Panc1 (cell line): ENCODE measurements at regions not wholly inside any gene's neighbourhood (a gene's known extent, or its start where the extent isn't known, plus 50 kb on each side); places are given as distances from the start of the nearest gene placed in this dataset.

Experiments used
- SIN3A ChIP-seq: IDR thresholded peaks from 2 replicates; pipeline ENCODE4 v1.6.1; 2012; ENCODE audit warnings: low read depth, mild to moderate bottlenecking, low read length, moderate library complexity, borderline replicate concordance; ENCODE audit not compliant: insufficient read depth
- TF ChIP-seq, protein P1 (sequence below): fragments of 450-650 bp; IDR thresholded peaks from 2 replicates; pipeline ENCODE4 v1.5.1; 2017; ENCODE audit warnings: mild to moderate bottlenecking

DNA sequence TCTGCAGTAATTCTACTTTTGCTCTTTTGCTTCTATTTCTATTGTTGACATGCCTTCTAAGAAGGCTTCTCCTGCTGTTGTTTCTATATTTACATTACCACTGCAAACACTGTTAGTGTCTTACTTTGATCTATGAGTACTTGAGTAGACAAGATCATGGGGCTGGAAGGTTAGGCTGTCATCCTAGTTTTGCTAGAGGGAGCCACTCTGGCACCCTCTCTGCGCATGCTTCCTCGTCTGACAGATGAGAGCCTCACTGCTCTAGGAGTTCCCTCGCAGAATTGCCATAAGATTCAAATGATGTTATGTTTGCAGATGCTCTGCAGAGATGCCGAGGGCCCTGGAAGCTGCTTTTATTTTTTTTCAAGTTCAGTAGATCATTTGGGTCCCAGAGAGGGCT, 185.6 kb downstream of the RNF144A start:
- TF ChIP-seq, protein P1, sequence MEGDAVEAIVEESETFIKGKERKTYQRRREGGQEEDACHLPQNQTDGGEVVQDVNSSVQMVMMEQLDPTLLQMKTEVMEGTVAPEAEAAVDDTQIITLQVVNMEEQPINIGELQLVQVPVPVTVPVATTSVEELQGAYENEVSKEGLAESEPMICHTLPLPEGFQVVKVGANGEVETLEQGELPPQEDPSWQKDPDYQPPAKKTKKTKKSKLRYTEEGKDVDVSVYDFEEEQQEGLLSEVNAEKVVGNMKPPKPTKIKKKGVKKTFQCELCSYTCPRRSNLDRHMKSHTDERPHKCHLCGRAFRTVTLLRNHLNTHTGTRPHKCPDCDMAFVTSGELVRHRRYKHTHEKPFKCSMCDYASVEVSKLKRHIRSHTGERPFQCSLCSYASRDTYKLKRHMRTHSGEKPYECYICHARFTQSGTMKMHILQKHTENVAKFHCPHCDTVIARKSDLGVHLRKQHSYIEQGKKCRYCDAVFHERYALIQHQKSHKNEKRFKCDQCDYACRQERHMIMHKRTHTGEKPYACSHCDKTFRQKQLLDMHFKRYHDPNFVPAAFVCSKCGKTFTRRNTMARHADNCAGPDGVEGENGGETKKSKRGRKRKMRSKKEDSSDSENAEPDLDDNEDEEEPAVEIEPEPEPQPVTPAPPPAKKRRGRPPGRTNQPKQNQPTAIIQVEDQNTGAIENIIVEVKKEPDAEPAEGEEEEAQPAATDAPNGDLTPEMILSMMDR: no peak
- no peak for TF ChIP-seq SIN3A
